Nucleus accumbens (tissue), 56 donors: ENCODE measurements at regions not wholly inside any gene's neighbourhood (a gene's known extent, or its start where the extent isn't known, plus 50 kb on each side); places are given as distances from the start of the nearest gene placed in this dataset.

Experiments used
- DNase-seq, 56 donors: peaks; one replicate each; lab custom pipeline; 2025; lab: John Stamatoyannopoulos, UW

DNA sequence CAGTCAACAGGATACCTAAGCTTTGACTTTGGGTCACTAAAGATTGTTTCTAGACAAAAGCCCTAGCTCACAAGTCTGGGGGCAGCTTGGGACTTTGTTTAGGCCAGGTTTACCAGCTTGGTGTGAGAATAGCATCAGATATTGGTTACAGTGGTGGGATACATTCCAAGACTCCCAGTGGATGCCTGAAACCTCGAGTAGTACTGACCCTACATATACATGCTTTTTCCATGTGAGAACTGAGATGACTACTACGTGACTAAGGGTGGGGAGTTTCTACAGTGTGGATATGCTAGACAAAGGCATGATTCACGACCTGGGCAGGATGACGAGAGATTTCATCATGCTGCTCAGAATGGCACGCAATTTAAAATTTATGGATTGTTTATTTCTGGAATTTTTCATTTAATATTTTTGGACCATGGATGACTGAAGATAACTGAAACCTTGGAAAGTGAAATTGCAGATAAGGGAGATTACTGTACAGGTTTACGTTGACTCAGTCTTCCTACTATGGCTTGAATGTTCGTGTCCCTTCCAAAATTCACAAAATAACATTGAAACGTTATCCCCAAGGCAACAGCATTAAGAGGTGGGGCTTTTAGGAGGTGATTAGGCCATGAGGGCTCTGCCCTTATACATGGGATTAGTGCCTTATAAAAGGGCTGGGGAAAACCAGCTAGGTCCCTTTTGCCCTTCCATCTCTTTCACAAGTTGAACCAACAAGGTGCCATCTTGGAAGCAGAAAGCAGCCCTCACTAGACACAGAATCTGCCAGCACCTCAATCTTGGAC, 50.2 kb upstream of the CTAGE1 start:
- no peak for DNase-seq

- DNase-seq: no peak
These were observed 50.8 kb upstream of the CTAGE1 start for GRCh38 chr18:22468554-22468891.

DNA sequence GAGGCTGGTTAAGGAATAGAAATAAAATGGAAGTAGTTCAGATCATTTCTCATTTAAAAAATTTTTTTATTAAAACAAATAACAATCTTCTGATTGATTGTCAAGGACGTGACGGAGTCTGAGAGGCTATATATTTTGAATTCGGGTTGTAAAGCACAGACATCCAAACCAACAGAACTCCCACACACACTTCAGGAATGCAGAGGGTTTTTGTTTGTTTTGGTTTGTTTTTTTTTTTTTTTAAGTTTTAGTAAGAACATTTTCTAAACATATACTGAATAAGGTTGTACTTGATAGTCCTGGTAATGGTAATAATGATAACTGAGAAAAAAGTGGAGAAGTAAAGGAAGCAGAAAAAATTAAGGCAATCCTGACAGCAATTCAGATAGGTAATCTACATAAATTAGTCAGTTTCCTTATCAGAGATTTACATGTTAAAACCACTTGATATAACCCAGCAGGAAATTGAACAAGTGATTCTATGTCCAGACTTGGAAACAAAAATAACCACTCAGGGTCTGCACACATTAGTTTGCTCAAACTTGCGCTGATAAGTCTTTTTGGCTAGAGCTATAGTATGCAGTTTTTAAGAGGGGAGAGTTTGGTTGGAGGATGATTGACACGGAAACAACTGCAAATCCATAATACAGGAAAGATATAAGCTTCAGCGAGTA, 51.5 kb upstream of the CTAGE1 start:
- no peak for DNase-seq

GRCh38 chr18:22469926-22470247, 52.2 kb upstream of the CTAGE1 start:
- no peak for DNase-seq

DNA sequence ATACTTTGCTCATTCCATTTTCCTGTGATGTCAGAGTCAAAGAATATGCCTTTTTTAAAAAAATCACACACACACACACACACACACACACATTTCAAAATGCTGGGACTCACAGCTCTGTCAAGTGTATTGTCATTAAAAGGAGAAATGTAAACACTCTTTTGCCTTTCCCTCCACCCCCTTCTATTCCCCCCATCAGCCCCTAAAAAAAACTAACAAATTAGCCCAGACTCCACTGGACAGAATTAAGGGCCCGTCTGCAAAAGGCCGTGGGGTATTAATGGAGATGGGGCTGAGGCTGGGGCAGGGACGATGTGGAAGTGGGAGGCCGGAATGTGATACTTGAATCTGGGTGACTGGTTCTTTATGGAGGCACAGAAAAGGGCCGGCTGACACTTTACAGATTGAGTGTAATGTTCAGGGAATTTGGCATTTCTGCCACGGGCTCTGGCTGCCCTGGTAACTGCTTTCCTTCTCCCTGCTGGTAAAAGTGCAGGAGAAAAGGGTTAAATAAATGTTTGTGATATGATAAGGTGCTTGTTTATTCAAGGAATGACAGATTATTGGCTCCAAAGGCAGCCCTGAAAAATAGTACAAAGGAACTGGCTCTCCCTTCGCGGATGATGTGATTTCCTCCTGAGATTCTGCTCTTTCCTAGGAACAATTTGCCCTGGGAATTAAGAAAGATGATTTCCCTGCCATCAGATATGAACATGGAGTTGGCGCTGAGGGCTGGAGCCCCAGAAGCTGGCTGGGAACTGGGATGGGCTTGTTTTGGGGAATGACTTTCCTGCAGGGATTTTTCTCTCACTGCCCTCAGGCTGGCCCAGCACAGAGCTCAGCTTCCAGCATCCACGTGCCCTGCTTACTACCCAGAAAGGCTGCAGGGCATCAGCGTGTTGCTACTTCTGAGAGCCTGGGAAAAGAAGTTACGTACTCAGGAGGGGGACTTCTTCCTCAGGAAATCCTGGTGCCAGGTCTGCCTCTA, 52.8 kb upstream of the CTAGE1 start:
- no peak for DNase-seq

DNA sequence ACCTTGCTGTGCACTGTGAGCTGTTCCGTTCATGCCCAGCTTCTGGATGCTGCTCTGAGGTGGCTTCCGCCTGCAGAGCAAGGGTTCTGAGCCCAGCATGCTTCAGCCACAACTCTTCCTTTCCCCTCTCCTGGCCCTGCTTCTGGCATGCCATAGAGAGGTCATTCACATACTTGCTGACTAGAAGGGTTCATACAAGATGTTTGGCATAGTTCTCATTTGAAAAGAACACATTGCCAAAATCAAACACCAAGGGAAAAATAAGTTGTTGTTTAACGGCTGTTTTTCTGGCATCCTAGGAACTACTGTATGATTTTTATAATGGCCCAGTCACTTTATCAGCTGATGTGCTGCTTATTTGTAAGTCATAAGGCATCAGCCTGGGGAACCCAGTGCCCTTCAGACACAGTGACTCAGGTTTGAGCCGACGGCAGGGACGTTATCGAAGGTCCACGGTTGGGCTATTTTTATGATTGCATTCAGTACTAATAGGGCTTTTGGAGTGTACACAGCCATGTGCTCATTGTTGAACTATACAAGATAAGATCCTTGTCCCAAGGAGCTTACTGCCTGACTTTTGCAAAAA, 53.9 kb upstream of the CTAGE1 start:
- DNase-seq: no peak

GRCh38 chr18:22473366-22473765, 55.7 kb upstream of the CTAGE1 start:
- no peak for DNase-seq

GRCh38 chr18:22475426-22476100, 57.8 kb upstream of the CTAGE1 start:
- DNase-seq: no peak

DNA sequence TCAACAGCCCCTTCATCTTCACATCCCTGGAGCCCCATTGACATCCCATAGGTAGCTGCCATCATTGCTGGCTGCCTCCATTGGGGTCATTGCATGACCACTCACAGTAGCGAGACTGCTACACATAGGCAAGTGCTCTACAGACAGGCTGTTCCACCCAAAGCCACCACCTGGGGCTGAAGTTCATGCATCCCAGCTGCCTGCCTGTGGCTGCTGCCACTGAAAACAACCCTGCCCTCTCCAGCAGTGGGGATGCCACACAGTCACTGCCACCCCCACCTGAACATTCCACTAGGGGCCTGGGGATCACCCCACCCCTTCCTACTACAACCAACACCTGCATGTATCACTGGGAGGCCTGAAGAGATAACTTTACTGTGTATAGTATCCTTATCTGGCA, 59.5 kb upstream of the CTAGE1 start:
- no peak for DNase-seq

DNA sequence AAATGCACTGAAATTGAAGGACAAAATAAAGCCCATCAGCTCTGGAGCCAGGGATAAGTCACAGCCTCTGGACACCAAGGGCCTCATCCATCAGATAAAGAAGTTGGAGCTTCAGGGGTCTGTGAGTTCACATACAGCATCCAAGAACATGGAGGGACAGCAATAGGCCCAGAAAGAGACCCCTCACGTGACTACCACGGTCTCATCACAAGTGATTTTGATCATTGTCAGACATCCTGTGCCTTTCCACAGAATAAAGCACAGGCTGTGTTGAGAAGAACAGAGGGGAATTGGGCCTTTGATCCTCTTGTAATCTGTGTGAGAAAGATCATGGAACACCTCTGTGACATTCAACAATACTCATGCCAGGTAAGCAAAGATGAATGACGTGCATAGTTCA, 65.2 kb upstream of the CTAGE1 start:
- no peak for DNase-seq

- DNase-seq: no peak
These were observed 65.7 kb upstream of the CTAGE1 start for GRCh38 chr18:22483407-22483806.

- DNase-seq: no peak
These were observed 66.8 kb upstream of the CTAGE1 start for GRCh38 chr18:22484471-22484870.

DNA sequence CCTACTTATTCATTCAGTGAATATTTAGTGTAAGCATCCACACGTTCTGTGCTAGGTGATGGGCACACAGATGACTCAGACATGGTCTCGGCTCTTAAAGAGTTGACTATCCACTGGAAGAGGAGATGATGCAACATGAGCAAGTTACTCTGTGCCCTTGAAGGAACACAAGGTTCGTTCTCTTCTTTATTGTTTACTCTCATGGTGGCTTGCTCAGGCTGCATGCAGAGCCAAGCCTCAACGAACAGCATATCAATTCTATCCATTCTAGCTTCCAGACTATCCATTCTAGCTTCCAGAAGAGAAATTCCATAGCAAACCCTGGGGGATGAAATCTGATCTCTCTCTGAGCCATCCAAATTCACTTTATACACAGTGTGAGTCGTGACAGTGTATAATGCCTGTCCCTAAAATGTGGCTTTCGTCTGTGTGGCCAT, 68.1 kb upstream of the CTAGE1 start:
- DNase-seq: no peak

DNA sequence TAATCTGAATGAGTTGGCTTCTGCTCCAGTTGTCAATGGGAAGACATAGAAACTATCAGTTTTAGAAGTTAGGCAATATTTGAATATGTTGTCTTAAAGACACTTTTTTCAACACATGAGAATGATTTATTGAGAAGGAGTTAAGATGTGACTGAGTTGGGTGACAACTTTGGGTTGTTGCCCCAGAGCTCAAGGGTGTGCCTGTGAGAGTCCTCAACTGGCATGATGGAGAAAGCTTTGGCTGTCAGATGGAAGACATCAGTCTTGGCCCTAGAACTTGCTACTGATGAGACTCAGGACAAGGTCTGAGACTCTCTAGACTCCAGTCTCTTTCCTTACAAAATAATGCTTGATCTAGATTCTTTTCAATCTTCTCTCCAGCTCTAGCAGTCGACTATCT, 69.0 kb upstream of the CTAGE1 start:
- DNase-seq: no peak

- no peak for DNase-seq
These were observed 70.8 kb upstream of the CTAGE1 start for GRCh38 chr18:22488554-22488953.

- DNase-seq: no peak
These were observed 72.0 kb upstream of the CTAGE1 start for GRCh38 chr18:22489704-22490103.

GRCh38 chr18:22490429-22490846, 72.7 kb upstream of the CTAGE1 start:
- no peak for DNase-seq

- no peak for DNase-seq
These were observed 75.5 kb upstream of the CTAGE1 start for GRCh38 chr18:22493255-22493654.

- DNase-seq: no peak
These were observed 76.2 kb upstream of the CTAGE1 start for GRCh38 chr18:22493940-22494339.

DNA sequence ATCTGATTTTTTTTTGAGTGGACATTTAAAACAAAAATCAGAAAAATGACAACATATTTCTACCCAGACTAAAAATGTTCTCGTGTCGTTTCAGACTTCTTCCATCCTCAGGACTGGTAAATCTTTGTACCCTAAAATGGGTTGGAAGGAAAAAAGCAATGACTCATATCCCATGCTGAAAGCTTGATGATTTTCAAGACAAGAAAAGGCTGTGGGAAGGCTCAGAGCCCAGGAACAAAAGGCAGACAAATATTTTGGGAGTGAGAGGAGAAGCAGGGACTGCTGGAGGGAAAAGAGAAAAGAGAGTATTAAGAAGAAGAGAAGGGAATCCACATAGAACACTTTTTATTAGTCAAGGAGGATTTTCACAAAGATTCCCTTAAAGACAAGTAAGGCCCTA, 77.1 kb upstream of the CTAGE1 start:
- no peak for DNase-seq
